ENCODE measurements at regions not wholly inside any gene's neighbourhood (a gene's known extent, or its start where the extent isn't known, plus 50 kb on each side); places are given as distances from the start of the nearest gene placed in this dataset.

DNA sequence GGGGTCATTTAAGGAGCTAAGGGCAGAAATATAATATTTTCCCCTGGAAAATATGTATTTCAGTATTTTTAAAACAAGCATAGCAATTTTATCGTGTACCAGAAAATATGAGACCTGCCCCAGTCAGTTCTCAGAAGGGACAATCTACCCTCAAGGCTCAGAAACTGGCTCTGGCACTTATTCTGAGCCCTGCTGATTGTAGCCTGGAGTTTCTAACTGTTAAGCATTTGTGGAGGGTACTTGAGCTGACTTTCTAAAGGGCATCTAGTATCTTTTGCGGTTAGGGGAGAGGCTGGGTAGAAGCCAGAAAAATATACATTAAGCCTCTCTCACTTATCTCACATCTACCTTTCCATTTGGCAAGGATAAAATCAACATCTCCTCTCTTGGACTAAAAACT lies 71.3 kb upstream of the FSHB start:
- DNase-seq = no peak

DNA sequence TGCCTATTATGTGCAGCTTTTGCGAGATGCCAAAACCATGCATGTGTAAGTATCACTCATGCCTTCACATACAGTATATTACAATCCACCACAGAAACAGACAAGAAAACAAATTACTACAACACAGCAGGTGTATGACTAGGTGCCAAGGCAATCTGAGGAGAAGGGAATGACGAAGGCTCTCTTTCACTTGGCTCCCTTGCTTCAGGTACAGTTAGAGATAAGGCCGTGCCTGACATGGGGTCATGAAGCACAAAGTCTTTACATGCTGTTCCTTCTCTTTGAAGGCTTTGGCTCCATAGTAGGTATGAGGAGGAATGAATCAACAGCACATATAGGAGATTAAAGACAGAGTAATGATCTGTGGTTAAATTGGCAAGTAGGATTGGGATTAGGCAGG lies 65.2 kb upstream of the FSHB start:
- no peak for DNase-seq

DNA sequence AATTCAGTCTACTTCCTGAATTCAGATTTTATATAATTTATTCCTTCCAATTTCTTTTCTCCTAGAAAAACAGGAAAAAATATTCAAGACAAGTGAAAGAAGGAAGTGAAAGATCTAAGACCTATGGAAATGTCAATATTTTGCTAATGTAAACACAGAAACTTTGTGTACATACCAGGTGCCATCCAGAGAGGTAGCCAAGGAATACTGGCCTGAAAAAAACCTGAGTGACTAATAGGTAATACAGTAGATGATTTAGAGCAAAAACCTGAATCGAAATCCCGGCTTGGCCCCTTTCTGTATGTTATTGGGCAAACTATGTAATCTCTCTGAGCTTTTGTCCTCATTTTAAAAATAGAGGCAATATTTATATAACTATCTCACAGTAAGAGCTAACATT lies 59.2 kb upstream of the FSHB start:
- no peak for DNase-seq

DNA sequence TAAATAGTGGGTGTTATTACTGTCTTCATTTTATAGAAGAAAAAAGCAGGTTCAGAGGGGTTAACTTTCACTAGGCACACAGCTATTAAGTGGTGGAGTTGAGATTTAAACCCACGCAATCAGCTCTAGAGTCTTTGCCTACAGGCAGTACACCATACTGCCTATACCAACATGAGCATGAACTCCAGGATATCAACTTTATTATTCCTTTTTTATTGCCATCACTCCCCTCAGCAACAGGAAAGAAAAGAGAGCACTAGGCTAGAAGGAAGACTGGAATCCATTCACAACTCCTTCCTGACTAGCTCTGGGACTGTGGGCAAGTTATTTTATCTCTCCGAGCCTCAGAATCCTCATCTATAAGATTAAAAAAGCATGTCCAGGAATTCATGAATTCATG lies 58.7 kb upstream of the FSHB start:
- no peak for DNase-seq

DNA sequence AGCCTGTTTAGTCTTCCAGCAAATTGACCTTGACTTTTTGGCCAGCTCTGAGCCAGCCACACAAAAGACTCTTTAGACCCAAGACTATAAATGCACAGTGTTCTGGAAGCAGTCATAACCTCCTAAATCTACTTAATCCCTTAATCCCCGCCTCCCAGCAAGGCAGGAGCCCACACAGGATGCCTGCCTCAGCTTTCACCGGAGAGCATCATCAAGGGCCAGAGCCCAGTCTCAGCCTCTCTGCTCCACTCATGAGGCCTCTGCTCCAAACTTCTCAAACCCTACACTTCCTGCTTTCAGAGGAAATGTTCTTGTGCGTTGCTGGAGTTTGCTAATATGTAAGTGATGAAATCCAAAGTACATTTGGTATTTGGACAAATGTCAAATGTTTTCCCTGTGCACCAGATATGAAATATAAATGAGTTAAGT lies 57.9 kb upstream of the FSHB start:
- no peak for DNase-seq

DNA sequence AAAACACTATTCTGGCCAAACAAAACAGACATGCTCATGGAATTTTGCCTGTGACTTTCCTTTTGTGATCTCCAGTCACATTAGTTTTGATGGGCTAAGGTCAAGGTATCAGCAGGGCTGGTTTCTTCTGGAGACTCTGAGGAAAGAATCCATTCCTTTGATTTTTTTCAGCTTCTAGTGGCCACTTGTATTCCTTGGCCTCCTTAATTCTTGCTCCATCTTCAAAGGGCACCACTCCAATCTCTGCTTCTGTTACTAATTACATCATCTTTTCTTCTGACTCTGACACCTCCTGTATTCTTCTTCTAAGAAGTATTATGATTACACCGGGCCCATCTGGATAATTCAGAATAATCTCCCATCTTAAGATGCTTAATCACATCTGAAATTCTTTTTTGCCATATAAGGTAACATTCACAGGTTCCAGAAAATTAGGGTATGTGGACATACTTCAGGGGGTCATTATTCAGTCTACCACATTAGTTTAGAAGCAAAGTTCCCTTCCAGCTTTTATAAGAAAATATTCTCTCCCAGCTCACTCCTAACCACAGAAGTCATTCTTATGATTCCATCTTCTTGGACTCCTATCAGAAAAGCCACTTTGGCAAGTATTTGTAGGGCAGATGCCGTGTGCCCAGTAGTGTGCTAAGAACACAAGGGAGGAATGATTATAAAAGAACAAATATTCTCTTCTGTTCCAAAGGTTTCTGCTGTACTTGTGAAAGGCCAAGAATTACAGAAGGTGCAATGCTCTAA lies 56.4 kb upstream of the FSHB start:
- no peak for DNase-seq

Measured in NCI-H1048 (cell line).